T-helper 1 cell (primary cell): ENCODE measurements at regions not wholly inside any gene's neighbourhood (a gene's known extent, or its start where the extent isn't known, plus 50 kb on each side); places are given as distances from the start of the nearest gene placed in this dataset.
A peak's percentile ranks its signal among the peaks of the same experiment; 100 is the strongest.
"Not testable (repeated sequence)": the region's sequence is repeated elsewhere in the genome, so short reads cannot be mapped to it uniquely, and the experiment has no call there.

Source experiments
- DNase-seq, 5 donors: peaks; one replicate each; pipeline ENCODE4 v3.0.0-alpha.2; 2012 to 2020

GRCh38 chr6:793261-793660 is 100.3 kb upstream of the EXOC2 start:
- no peak for DNase-seq

GRCh38 chr6:792662-793061 is 99.7 kb upstream of the EXOC2 start:
- no peak for DNase-seq

GRCh38 chr6:788058-788457 is 95.1 kb upstream of the EXOC2 start:
- peak in 1 of 5 donors; percentile 14 for DNase-seq

GRCh38 chr6:786946-787763 is 94.2 kb upstream of the EXOC2 start:
- peak in 1 of 5 donors; percentile 23 for DNase-seq

- no peak for DNase-seq
These were observed 91.2 kb upstream of the EXOC2 start for GRCh38 chr6:783966-784735.

- no peak for DNase-seq
These were observed 89.2 kb upstream of the EXOC2 start for GRCh38 chr6:782141-782540.

- no peak for DNase-seq
These were observed 88.5 kb upstream of the EXOC2 start for GRCh38 chr6:781350-781961.

GRCh38 chr6:780706-781105 is 87.8 kb upstream of the EXOC2 start:
- DNase-seq = no peak

- no peak for DNase-seq
These were observed 84.0 kb upstream of the EXOC2 start for GRCh38 chr6:776951-777350.

- DNase-seq = no peak
These were observed 83.6 kb upstream of the EXOC2 start for GRCh38 chr6:776528-776931.

- DNase-seq = no peak
These were observed 82.9 kb upstream of the EXOC2 start for GRCh38 chr6:775863-776262.

- not testable (repeated sequence) for DNase-seq
These were observed 78.7 kb upstream of the EXOC2 start for GRCh38 chr6:771683-772082.

GRCh38 chr6:767755-768512 is 75.0 kb upstream of the EXOC2 start:
- DNase-seq = no peak

GRCh38 chr6:766625-767024 is 73.7 kb upstream of the EXOC2 start:
- no peak for DNase-seq

GRCh38 chr6:761997-762396 is 69.1 kb upstream of the EXOC2 start:
- no peak for DNase-seq

- no peak for DNase-seq
These were observed 68.3 kb upstream of the EXOC2 start for GRCh38 chr6:760982-761955.

- DNase-seq = no peak
These were observed 66.8 kb upstream of the EXOC2 start for GRCh38 chr6:759729-760128.

- no peak for DNase-seq
These were observed 63.3 kb upstream of the EXOC2 start for GRCh38 chr6:756224-756623.

- DNase-seq = no peak
These were observed 61.3 kb upstream of the EXOC2 start for GRCh38 chr6:754202-754601.

- DNase-seq = no peak
These were observed 60.5 kb upstream of the EXOC2 start for GRCh38 chr6:753486-753885.

GRCh38 chr6:752438-752837 is 59.5 kb upstream of the EXOC2 start:
- no peak for DNase-seq

GRCh38 chr6:751765-752164 is 58.8 kb upstream of the EXOC2 start:
- no peak for DNase-seq
